Gastrocnemius medialis (tissue), 4 donors: ENCODE measurements at regions not wholly inside any gene's neighbourhood (a gene's known extent, or its start where the extent isn't known, plus 50 kb on each side); places are given as distances from the start of the nearest gene placed in this dataset.

Experiments
- CTCF ChIP-seq, 5 experiments: fragments of 450-650 bp in 3 of 5; fragments of 200-600 bp in 2 of 5; sonication (generic) in 2 of 5; IDR thresholded peaks in 4 of 5; conservative IDR thresholded peaks in 1 of 5; 1 replicate in 4 of 5; 2 replicates in 1 of 5; pipeline ENCODE4 v1.5.1; 2016 to 2019; ENCODE audit warnings: antibody characterized with exemption in 5 of 5, mild to moderate bottlenecking in 3 of 5, moderate library complexity in 3 of 5
- POLR2A ChIP-seq, 2 donors: fragments of 450-650 bp; IDR thresholded peaks; one replicate each; pipeline ENCODE4 v1.6.1; 2017; ENCODE audit warnings: antibody characterized with exemption in 2 of 2, mild to moderate bottlenecking in 2 of 2, moderate library complexity in 2 of 2

- TF ChIP-seq CTCF (IDR thresholded peaks at IDR 0.05 in 4 of 5, conservative IDR thresholded peaks at IDR 0.05 in 1 of 5) (no peak), POLR2A (IDR thresholded peaks at IDR 0.05) (no peak)
These were observed 550.1 kb downstream of the LTN1 start for GRCh38 chr21:28442624-28443023.
